ENCODE measurements at regions not wholly inside any gene's neighbourhood (a gene's known extent, or its start where the extent isn't known, plus 50 kb on each side); places are given as distances from the start of the nearest gene placed in this dataset.

GRCh38 chr4:141884070-141884469, 247.7 kb downstream of the IL15 start:
- TF ChIP-seq POLR2A (IDR thresholded peaks at IDR 0.05; ENCODE audit: low read depth, low read length): no peak
- no peak for TF ChIP-seq MYC (IDR thresholded peaks at IDR 0.05; ENCODE audit: low read depth, low read length)
- TF ChIP-seq POLR2AphosphoS5 (IDR thresholded peaks at IDR 0.05; ENCODE audit: insufficient read depth, low read depth, low read length): no peak
- TF ChIP-seq, protein P1, sequence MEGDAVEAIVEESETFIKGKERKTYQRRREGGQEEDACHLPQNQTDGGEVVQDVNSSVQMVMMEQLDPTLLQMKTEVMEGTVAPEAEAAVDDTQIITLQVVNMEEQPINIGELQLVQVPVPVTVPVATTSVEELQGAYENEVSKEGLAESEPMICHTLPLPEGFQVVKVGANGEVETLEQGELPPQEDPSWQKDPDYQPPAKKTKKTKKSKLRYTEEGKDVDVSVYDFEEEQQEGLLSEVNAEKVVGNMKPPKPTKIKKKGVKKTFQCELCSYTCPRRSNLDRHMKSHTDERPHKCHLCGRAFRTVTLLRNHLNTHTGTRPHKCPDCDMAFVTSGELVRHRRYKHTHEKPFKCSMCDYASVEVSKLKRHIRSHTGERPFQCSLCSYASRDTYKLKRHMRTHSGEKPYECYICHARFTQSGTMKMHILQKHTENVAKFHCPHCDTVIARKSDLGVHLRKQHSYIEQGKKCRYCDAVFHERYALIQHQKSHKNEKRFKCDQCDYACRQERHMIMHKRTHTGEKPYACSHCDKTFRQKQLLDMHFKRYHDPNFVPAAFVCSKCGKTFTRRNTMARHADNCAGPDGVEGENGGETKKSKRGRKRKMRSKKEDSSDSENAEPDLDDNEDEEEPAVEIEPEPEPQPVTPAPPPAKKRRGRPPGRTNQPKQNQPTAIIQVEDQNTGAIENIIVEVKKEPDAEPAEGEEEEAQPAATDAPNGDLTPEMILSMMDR (IDR thresholded peaks at IDR 0.05; ENCODE audit: extremely low read depth in 1 of 2, insufficient read depth in 1 of 2, low read depth in 1 of 2, low read length in 2 of 2): no peak
- TF ChIP-seq, protein P2, sequence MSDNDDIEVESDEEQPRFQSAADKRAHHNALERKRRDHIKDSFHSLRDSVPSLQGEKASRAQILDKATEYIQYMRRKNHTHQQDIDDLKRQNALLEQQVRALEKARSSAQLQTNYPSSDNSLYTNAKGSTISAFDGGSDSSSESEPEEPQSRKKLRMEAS (IDR thresholded peaks at IDR 0.05; ENCODE audit: insufficient read depth, insufficient read length): no peak
- no peak for TF ChIP-seq GATA2 (IDR thresholded peaks at IDR 0.05; ENCODE audit: insufficient read depth, insufficient read length, low read depth, low read length)
